ENCODE measurements at regions not wholly inside any gene's neighbourhood (a gene's known extent, or its start where the extent isn't known, plus 50 kb on each side); places are given as distances from the start of the nearest gene placed in this dataset.
"Not testable (repeated sequence)": the region's sequence is repeated elsewhere in the genome, so short reads cannot be mapped to it uniquely, and the experiment has no call there.

GRCh38 chr3:15876669-15877068, 78.9 kb upstream of the ANKRD28 start:
- DNase-seq, result no peak
- no peaks in the 10 kb centered on the region for H3K9me3 ChIP-seq (ENCODE audit: control insufficient read depth, low read length)
- H3K4me1 ChIP-seq (ENCODE audit: control insufficient read depth in 1 of 2, insufficient read depth in 2 of 2, low read length in 2 of 2), result no peaks in the 10 kb centered on the region
- H3K27me3 ChIP-seq (ENCODE audit: control insufficient read depth in 1 of 2, insufficient read depth in 2 of 2, low read length in 1 of 2), result no peaks in the 10 kb centered on the region
- WGBS, 2 donors, result 87 to 90% methylated on average over 1 of the region's 1 CpG
- H3K36me3 ChIP-seq (ENCODE audit: control insufficient read depth in 1 of 2, insufficient read depth in 2 of 2, low read length in 1 of 2), result no peaks in the 10 kb centered on the region
- intact Hi-C loops (cut with DNase I), result no loop called here
- no peak overlapping the region for H3K4me3 ChIP-seq (ENCODE audit: low read length in 2 of 2)
- no peak for ATAC-seq (ENCODE audit: low FRiP score)
- no peak overlapping the region for H3K27ac ChIP-seq (ENCODE audit: low read depth in 1 of 2, low read length in 2 of 2)

- no peak for ATAC-seq (ENCODE audit: low FRiP score)
- WGBS, 2 donors, result 98% methylated on average over 20 of the region's 20 CpGs
- intact Hi-C loops (cut with DNase I), result no loop called here
Measured at GRCh38 chr3:15877813-15878212, 80.0 kb upstream of the ANKRD28 start.

GRCh38 chr3:15879787-15880186, 82.0 kb upstream of the ANKRD28 start:
- intact Hi-C loops (cut with DNase I); H3K9me3 ChIP-seq (ENCODE audit: control insufficient read depth, low read length); ATAC-seq (ENCODE audit: low FRiP score); H3K4me1 ChIP-seq (ENCODE audit: control insufficient read depth in 1 of 2, insufficient read depth in 2 of 2, low read length in 2 of 2); H3K27ac ChIP-seq (ENCODE audit: low read depth in 1 of 2, low read length in 2 of 2); H3K4me3 ChIP-seq (ENCODE audit: low read length in 2 of 2); H3K27me3 ChIP-seq (ENCODE audit: control insufficient read depth in 1 of 2, insufficient read depth in 2 of 2, low read length in 1 of 2); DNase-seq; H3K36me3 ChIP-seq (ENCODE audit: control insufficient read depth in 1 of 2, insufficient read depth in 2 of 2, low read length in 1 of 2): not testable (repeated sequence)
- WGBS, 2 donors, result 90% methylated on average over 3 of the region's 3 CpGs

More at GRCh38 chr3:15877813-15878212, 80.0 kb upstream of the ANKRD28 start:
- Histone ChIP-seq H3K27ac (ENCODE audit: low read depth in 1 of 2, low read length in 2 of 2) (no peak overlapping the region), H3K4me1 (ENCODE audit: control insufficient read depth in 1 of 2, insufficient read depth in 2 of 2, low read length in 2 of 2) (no peaks in the 10 kb centered on the region), H3K4me3 (ENCODE audit: low read length in 2 of 2) (no peak overlapping the region), H3K27me3 (ENCODE audit: control insufficient read depth in 1 of 2, insufficient read depth in 2 of 2, low read length in 1 of 2) (no peaks in the 10 kb centered on the region), H3K9me3 (ENCODE audit: control insufficient read depth, low read length) (no peaks in the 10 kb centered on the region), H3K36me3 (ENCODE audit: control insufficient read depth in 1 of 2, insufficient read depth in 2 of 2, low read length in 1 of 2) (no peaks in the 10 kb centered on the region)
- DNase-seq, result no peak

- H3K4me1 ChIP-seq (ENCODE audit: control insufficient read depth in 1 of 2, insufficient read depth in 2 of 2, low read length in 2 of 2), result no peaks in the 10 kb centered on the region
- intact Hi-C loops (cut with DNase I), result no loop called here
- H3K36me3 ChIP-seq (ENCODE audit: control insufficient read depth in 1 of 2, insufficient read depth in 2 of 2, low read length in 1 of 2), result no peaks in the 10 kb centered on the region
- DNase-seq (no peak), ATAC-seq (ENCODE audit: low FRiP score) (no peak)
- no peaks in the 10 kb centered on the region for H3K9me3 ChIP-seq (ENCODE audit: control insufficient read depth, low read length)
- no peaks in the 10 kb centered on the region for H3K27me3 ChIP-seq (ENCODE audit: control insufficient read depth in 1 of 2, insufficient read depth in 2 of 2, low read length in 1 of 2)
- H3K4me3 ChIP-seq (ENCODE audit: low read length in 2 of 2), result no peak overlapping the region
- WGBS, 2 donors, result 1 to 5% methylated on average over 2 of the region's 2 CpGs
- H3K27ac ChIP-seq (ENCODE audit: low read depth in 1 of 2, low read length in 2 of 2), result no peak overlapping the region
Measured at GRCh38 chr3:15882577-15882976, 84.8 kb upstream of the ANKRD28 start.

- H3K4me3 ChIP-seq (ENCODE audit: low read length in 2 of 2), result no peak overlapping the region
- H3K36me3 ChIP-seq (ENCODE audit: control insufficient read depth in 1 of 2, insufficient read depth in 2 of 2, low read length in 1 of 2), result no peaks in the 10 kb centered on the region
- no peak for ATAC-seq (ENCODE audit: low FRiP score)
- DNase-seq, result no peak
- intact Hi-C loops (cut with DNase I), result no loop called here
- no peaks in the 10 kb centered on the region for H3K9me3 ChIP-seq (ENCODE audit: control insufficient read depth, low read length)
- 92% methylated on average over 1 of the region's 1 CpG for WGBS, 2 donors
- no peaks in the 10 kb centered on the region for H3K27me3 ChIP-seq (ENCODE audit: control insufficient read depth in 1 of 2, insufficient read depth in 2 of 2, low read length in 1 of 2)
- no peaks in the 10 kb centered on the region for H3K4me1 ChIP-seq (ENCODE audit: control insufficient read depth in 1 of 2, insufficient read depth in 2 of 2, low read length in 2 of 2)
- no peak overlapping the region for H3K27ac ChIP-seq (ENCODE audit: low read depth in 1 of 2, low read length in 2 of 2)
Measured at GRCh38 chr3:15884132-15884531, 86.4 kb upstream of the ANKRD28 start.

- H3K9me3 ChIP-seq (ENCODE audit: control insufficient read depth, low read length), result no peaks in the 10 kb centered on the region
- intact Hi-C loops (cut with DNase I), result no loop called here
Measured at GRCh38 chr3:15886521-15886920, 88.7 kb upstream of the ANKRD28 start.

GRCh38 chr3:15887261-15887660, 89.5 kb upstream of the ANKRD28 start:
- H3K4me3 ChIP-seq (ENCODE audit: low read length in 2 of 2), result no peak overlapping the region
- DNase-seq (no peak), ATAC-seq (ENCODE audit: low FRiP score) (no peak)
- no peak overlapping the region for H3K27ac ChIP-seq (ENCODE audit: low read depth in 1 of 2, low read length in 2 of 2)
- H3K9me3 ChIP-seq (ENCODE audit: control insufficient read depth, low read length), result no peaks in the 10 kb centered on the region
- intact Hi-C loops (cut with DNase I), result no loop called here
- peaks cover 0 to under 1% of the 10 kb centered on the region in 2 donors for H3K4me1 ChIP-seq (ENCODE audit: control insufficient read depth in 1 of 2, insufficient read depth in 2 of 2, low read length in 2 of 2)
- H3K36me3 ChIP-seq (ENCODE audit: control insufficient read depth in 1 of 2, insufficient read depth in 2 of 2, low read length in 1 of 2), result no peaks in the 10 kb centered on the region
- H3K27me3 ChIP-seq (ENCODE audit: control insufficient read depth in 1 of 2, insufficient read depth in 2 of 2, low read length in 1 of 2), result no peaks in the 10 kb centered on the region

More at GRCh38 chr3:15886521-15886920, 88.7 kb upstream of the ANKRD28 start:
- Histone ChIP-seq H3K36me3 (ENCODE audit: control insufficient read depth in 1 of 2, insufficient read depth in 2 of 2, low read length in 1 of 2) (no peaks in the 10 kb centered on the region), H3K27ac (ENCODE audit: low read depth in 1 of 2, low read length in 2 of 2) (no peak overlapping the region), H3K27me3 (ENCODE audit: control insufficient read depth in 1 of 2, insufficient read depth in 2 of 2, low read length in 1 of 2) (no peaks in the 10 kb centered on the region), H3K4me1 (ENCODE audit: control insufficient read depth in 1 of 2, insufficient read depth in 2 of 2, low read length in 2 of 2) (no peaks in the 10 kb centered on the region), H3K4me3 (ENCODE audit: low read length in 2 of 2) (no peak overlapping the region)
- no peak for DNase-seq
- ATAC-seq (ENCODE audit: low FRiP score), result no peak

GRCh38 chr3:15889936-15890335, 92.2 kb upstream of the ANKRD28 start:
- ATAC-seq (ENCODE audit: low FRiP score), result no peak
- no peak for DNase-seq
- intact Hi-C loops (cut with DNase I), result loop anchor here in 1 of 2 donors (5.0 kb wide), 1 partner anchor 33 kb away; no protein-coding TSS in a partner anchor

GRCh38 chr3:15892311-15893227, 94.8 kb upstream of the ANKRD28 start:
- Histone ChIP-seq H3K4me3 (ENCODE audit: low read length in 2 of 2) (no peak overlapping the region), H3K9me3 (ENCODE audit: control insufficient read depth, low read length) (no peaks in the 10 kb centered on the region), H3K4me1 (ENCODE audit: control insufficient read depth in 1 of 2, insufficient read depth in 2 of 2, low read length in 2 of 2) (peaks cover 2 to 5% of the 10 kb centered on the region in 2 donors), H3K27ac (ENCODE audit: low read depth in 1 of 2, low read length in 2 of 2) (no peak overlapping the region), H3K27me3 (ENCODE audit: control insufficient read depth in 1 of 2, insufficient read depth in 2 of 2, low read length in 1 of 2) (no peaks in the 10 kb centered on the region), H3K36me3 (ENCODE audit: control insufficient read depth in 1 of 2, insufficient read depth in 2 of 2, low read length in 1 of 2) (no peaks in the 10 kb centered on the region)
- intact Hi-C loops (cut with DNase I), result loop anchor here in 1 of 2 donors (5.0 kb wide), 1 partner anchor 35 kb away; no protein-coding TSS in a partner anchor
- DNase-seq (no peak), ATAC-seq (ENCODE audit: low FRiP score) (peak; percentile 44)
- 26 to 28% methylated on average over 3 of the region's 3 CpGs for WGBS, 2 donors

More at GRCh38 chr3:15889936-15890335, 92.2 kb upstream of the ANKRD28 start:
- Histone ChIP-seq H3K27ac (ENCODE audit: low read depth in 1 of 2, low read length in 2 of 2) (no peak overlapping the region), H3K36me3 (ENCODE audit: control insufficient read depth in 1 of 2, insufficient read depth in 2 of 2, low read length in 1 of 2) (no peaks in the 10 kb centered on the region), H3K9me3 (ENCODE audit: control insufficient read depth, low read length) (no peaks in the 10 kb centered on the region), H3K4me1 (ENCODE audit: control insufficient read depth in 1 of 2, insufficient read depth in 2 of 2, low read length in 2 of 2) (peaks cover 2 to 5% of the 10 kb centered on the region in 2 donors), H3K27me3 (ENCODE audit: control insufficient read depth in 1 of 2, insufficient read depth in 2 of 2, low read length in 1 of 2) (no peaks in the 10 kb centered on the region), H3K4me3 (ENCODE audit: low read length in 2 of 2) (no peak overlapping the region)
